ENCODE measurements at regions not wholly inside any gene's neighbourhood (a gene's known extent, or its start where the extent isn't known, plus 50 kb on each side); places are given as distances from the start of the nearest gene placed in this dataset.

DNA sequence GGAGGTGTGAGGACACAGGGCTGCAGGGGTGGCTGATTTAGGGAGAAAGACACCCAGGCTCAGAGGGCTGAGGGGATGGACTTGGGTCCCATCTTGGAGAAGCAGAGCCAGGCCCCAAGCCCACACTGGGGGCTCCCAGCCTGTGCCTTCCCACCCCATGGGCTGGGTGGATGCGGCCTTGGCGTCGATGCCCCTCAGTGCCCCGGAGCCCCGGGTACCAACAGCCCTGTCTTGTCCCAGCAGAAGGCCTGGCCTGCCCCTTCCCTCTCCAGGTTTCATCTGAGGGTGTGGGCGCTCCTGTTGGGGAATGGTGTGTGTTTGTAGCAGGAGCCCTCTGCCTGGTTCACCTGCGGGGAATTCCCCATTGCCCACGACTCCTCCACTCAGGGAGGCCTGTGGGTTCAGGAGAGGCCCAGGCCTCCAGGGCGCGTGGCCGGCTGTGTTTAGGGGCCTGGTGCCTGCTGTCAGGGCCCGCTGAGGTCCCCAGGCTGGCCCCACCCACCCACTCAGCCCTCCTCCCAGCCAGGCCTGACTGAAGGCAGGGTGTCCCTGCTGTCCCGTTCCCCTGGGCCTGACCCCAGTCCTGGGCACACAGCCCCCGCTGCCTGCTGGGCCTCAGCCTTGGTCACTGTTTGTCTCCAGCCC, 51.1 kb upstream of the BEGAIN start:
- DNase-seq (ENCODE audit: low read depth) = no peak

DNA sequence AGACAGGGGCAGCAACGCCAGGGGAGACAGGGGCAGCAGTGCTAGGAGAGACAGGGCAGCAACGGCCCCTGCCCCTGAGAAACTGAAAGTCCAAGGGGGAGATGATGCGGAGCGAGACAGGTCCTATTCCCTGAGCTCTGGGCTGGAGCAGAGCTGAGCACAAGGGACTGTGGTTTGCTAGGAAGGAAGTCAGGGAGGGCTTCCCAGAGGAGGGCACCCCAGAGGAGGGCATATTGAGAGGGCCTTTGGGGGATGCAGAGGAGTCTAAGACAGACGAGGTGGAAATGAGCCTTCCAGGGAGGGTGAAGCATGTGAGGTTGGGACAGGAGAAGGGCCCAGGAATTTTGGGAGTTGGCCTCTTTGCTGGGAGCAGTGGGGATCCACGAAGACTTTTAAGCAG, 52.1 kb upstream of the BEGAIN start:
- DNase-seq (ENCODE audit: low read depth) = no peak

DNA sequence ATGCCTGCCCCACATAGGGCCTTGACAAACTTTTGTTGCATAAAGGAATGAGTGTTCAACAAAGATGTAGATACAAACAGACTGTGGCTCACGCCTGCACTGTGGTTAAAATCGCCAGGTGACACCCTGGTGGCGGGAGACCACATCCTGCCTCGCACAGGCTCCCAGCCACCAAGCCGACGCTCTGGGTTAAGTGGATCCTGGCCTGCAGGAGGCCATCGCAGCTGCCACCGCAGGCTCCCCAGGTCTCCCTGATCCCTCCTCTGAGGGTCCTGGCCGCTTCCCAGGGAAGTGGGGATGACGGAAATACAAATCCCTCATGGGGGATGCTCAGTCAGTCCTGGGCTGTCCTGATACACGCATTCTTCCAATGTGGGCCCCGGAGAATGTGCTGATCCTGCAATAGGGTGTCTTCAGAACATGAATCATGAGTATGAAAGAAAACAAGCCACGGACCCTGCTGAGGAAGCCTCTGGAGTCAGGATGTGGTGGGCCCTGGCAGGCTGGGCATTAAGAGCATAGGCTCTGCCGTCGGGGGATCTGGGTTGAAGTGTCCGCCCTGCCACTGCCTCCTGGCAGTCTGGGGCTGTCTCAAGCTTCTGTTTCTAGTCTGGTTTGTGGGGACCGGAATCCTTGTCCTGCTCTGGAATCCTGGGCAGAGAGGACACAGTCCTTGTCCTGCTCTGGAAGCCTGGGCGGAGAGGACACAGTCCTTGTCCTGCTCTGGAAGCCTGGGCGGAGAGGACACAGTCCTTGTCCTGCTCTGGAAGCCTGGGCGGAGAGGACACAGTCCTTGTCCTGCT, 53.5 kb upstream of the BEGAIN start:
- DNase-seq (ENCODE audit: low read depth) = peak; percentile 58

DNA sequence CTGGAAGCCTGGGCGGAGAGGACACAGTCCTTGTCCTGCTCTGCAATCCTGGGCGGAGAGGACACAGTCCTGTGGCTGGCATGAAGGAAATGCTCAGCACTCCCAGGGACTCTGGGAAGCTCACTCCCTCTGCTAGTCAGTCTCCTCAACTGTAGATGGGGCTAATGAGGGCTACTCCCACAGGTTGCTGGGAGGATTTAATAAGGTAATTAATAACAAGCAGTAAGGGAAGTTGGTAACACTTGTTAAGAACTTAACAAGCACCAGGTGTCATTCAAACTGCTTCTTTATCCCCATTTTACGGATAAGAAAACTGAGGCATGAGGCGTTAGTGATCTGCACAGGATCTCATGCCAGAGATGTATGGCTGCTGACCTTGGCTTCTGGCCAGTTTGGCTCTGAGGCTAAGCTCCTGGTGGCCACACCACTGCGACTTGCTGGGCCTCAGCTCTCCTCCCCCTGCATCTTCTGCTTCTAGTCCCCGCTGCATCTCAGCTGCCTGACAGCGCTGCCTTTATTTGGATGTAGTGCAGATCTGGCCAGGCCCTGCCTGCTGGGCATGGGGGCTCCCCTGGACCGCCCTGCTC, 54.1 kb upstream of the BEGAIN start:
- no peak for DNase-seq (ENCODE audit: low read depth)

DNA sequence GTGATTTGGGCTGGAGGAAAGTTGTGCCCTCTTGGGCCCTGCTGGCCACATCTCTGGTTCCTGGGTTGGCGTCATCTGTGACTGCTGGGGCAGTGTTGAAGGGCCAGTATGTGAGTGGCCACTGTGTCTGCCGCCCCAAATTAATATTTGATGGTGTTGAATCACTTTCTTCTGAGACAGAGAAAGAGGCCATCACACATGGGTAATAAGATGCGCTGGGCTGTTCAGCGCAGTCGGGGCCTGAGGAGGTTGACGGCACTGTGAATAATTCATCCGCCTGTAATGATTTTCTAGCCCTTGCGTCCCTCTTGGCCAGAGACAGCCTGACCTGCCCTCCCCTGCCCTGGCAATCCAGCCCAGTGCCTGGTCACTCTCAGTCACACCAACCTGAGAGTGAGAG, 56.2 kb upstream of the BEGAIN start:
- no peak for DNase-seq (ENCODE audit: low read depth)

DNA sequence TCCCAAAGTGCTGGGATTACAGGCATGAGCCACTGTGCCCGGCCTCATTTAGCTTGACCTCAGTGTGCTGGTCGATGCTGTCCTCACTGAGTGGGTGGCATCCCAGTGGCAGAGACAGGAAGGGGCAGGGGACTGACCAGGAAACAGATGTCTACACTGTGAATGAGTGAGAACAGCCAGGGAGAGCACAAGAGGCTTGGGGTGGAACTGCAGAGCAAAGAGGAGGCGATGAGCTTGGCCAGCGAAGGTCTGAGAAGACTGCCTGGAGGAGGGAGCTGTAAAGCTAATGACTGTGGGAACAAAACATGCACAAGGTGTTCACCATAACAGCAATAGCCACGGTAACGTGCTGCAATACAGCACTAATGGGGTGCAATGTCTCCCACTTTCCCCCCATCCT, 57.2 kb upstream of the BEGAIN start:
- no peak for DNase-seq (ENCODE audit: low read depth)

DNA sequence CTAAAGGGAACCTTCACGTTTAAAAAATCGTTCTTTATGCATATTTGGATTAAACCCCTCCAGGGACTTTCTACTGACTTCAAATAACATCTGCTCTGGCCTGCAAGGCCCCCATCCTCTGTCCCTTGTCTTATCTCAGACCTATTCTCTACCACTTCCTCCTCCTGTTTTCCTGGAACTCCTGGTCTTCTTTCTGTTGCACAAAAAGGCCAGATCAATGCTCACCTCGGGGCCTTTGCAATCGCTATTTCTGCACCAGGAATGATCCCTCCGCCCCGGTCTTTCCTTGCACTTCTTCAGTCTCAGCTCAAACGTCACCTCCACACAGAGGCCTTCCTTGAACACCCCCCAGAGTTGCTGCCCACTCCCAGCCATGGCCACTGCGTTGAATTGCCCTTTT, 57.6 kb upstream of the BEGAIN start:
- DNase-seq (ENCODE audit: low read depth) = no peak

DNA sequence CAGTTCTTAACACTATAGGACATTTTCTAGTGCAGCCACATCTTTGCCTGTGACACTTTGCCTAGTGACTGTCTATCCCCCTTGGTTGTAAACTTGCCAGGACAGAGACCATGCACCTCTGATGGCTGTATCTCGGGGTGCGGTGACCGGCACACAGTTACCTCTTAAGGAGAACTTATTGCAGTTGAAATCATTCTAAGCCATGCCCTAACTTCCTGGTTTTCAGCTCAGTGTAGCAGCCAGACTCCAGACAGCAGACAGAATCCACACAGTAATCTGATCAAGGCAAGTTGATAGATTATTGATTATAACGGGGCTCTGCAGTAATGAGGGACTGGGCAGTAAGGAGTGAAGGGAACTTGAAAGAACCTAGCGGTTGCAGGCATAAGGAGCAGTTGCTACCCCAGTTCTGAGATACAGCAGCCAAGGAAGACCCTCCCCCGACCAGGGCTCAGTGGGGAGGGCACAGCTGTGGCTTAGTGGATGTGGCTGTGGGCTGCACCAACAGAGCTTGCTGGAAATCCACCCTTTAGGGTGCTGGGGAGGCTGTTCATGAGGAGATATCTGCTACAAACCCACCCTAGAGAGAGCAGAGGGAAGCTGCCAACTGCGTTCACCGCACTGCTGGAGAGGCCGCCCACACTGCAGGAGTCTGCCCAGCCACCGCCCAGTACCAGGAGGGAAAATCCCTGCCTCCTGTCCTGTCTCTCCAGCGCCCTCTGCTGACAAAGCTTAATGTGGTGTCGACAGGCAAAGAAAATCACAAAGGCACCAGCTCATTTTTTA, 58.2 kb upstream of the BEGAIN start:
- DNase-seq (ENCODE audit: low read depth) = peak; percentile 49

DNA sequence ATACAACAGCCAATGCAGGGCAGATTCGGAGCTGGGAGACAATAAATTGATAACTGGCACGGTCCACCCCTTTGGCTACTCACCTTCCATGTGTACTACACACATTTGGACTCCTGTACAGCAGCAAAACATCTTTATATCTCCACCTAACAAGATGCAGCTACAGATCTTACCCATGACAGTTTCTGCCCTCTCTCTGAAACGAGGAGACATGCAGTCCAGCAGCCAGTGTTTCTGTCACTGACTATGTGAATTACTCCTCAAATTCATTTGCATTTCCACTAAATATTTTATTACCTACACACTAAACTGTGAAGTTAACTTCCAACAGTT, 58.7 kb upstream of the BEGAIN start:
- DNase-seq (ENCODE audit: low read depth) = no peak

DNA sequence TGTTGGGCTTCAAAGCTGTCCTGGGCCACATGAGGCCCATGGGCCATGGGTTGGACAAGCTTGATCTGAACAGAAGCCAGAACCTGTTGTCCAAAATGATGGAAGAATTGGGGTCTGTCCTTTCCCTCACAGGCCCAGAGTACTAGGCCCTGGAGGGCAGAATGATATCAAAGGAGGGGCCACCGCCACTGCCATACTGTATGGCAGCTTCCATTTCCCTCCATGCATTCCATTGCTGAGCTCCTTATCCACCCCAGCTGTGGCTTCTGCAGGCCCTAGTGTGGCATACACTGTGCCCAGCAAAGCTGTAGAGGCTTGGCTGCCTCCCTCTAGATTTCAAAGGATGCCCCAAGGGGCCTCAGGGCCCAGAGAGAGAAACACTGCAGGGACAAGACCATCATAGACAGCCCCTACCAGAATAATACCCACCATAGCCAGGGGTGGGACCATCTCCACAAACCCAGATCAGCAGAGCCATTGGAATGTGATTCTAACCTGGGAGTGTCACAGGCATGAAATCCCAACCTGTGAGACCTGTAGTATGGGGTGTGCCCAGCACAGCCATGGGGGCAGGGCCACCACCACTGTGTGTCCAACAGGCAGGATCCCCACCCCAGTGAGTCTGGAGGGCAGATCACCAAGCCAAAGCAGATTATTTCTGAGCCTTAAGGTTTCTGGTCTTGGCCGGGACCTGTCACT, 61.4 kb upstream of the BEGAIN start:
- no peak for DNase-seq (ENCODE audit: low read depth)

DNA sequence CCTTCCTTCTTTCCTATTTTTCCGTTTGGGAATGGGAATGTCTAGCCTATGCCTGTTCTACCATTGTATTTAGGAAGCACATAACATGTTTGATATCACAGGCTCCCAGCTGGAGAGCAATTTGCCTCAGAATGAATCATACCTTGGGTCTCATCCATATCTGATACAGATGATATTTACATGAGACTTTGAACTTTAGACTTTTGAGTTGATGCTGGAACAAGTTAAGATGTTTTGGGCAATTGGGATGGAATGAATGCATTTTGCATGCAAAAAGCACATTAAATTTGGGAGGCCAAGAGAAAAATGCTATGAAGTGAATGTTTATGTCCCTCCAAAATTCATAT, 61.9 kb upstream of the BEGAIN start:
- no peak for DNase-seq (ENCODE audit: low read depth)

DNA sequence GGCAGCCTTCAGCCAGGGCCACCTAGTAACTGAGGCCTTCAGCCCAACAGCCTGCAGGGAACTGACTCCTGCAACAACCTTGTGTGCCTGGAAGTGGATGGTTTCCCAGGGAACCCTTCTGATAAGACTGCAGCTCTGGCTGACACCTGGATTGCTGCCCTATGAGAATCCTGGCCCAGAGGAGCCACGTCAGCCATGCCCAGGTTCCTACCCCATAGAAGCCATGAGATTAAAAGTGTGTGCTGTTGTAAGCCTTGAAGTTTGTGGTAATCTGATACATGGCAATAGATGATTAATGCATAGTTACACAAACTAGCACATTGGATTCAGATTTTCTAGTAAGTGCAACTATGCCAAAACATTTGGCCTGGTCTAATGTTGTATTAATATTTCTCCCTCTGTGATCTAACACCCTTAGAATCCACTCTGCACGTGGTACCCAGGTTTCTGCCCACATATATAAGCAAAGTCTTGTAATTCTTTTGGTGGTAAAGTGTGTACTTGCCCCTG, 64.8 kb upstream of the BEGAIN start:
- DNase-seq (ENCODE audit: low read depth) = no peak

DNA sequence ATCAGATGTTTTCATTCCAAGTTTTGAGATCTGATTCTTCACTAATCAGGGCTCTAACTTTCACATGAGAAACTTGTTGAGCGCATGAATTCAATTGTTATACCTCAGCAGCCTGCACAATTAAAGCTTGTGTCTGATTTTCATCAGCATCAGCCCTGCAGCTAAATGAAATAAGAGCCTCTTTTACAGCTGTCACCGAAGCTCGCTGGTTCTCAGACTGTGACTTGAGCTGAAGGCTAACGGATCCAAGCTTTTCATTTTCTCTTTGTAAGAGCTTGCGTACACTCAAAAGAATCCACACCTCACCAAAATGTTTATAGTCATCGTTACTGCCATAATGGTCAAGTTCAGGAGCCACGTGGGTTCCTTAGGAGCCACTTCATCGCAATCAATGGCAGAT, 65.5 kb upstream of the BEGAIN start:
- DNase-seq (ENCODE audit: low read depth) = no peak

DNA sequence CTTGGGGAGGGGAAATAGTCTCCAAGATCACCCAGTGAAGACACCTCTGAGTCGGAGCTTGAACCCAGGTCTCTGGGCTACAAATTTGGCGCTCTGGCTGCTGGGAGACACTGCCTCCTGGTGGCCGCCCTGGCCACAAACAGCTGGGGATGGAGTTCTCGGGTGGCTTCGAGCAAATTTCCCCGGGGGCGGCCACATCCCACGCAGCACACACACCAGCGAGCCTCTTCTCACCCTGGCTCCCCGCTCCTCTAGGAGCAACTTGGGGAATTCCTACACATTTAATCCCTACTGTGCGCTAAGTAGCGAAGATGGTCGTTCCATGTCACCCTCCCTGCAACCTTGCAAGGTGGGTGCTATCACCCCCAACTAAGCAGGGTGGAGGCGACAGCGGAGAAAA, 66.2 kb upstream of the BEGAIN start:
- no peak for DNase-seq (ENCODE audit: low read depth)

DNA sequence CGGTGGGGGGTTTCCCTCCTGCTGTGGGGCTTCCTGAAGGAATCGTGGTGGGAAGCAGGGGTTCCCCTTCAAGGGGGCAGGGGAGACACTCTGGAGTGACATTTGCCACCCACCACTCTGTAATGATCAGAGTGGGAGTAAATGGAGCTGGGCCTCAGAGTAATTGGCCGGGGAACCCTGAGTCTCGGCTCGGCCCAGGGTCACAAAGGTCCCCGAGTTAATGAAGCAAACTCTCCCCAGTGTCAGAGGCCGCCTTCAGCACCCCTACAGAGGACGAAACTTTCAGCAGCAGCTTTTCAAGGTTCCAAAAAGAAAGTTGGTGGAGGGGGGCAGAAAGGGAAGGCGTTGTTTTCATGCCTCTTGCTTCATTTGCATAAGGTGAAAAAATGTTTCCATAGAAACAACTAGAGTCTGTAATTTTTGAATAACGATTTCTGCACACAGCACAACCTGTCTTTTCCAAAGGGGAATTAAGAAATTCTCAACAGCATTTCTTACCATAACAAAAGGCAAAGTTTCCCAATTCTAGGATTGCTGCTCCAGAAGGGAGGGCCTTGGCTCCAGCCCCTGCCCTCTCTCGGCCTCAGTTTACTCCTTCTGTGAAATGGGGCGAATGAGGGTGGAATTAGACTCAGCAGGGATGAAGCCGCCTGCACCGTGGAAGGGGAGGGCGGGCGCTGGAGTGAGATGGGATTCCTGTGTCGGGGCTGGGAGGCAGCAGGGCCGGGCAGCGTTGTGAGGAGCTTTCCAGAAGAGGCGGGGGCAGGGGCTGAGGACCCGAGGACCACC, 67.0 kb upstream of the BEGAIN start:
- no peak for DNase-seq (ENCODE audit: low read depth)

DNA sequence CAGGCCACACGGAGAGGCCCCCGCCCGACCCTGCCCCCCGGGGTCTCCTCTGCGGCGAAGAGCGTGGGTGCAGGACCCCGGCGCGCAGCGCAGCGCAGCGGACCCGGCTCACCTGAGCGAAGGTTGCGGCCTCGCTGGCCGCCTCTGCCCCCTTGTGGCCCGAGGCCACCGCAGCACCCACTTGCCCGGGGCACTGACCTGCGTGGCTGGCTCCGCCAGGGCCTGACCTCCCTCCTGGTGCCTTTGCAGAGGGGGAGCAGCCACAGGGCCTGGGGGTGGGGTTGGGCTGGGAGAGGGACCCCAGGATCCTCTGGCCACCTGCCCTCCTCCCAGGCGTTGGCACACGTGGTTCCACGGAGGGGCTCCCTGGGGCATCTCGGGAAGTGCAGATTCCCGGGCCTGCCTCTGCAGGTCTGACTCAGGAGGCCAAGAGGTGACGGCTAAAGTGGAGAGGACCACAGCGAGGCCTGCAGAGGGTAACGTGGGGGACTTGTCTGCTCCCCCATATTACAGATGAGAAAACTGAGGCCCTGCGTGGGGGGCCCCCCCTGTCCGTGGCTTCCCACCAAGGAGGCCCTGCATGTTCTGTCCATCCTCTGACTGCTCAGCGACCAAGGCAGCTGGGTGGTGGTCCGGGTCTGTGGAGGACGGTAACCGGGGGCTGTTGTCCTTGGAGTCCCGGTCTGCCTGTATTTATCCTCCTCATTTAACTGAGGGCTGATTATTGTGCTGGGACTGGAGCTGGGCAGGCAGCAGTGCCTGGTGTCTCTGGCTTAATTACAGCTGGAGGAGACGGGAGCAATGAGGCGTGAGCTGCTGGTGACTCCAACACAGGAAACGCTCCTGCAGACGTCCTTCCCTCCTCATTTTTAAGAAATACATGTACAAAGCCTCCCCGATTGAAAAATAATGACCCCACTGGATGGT, 67.9 kb upstream of the BEGAIN start:
- no peak for DNase-seq (ENCODE audit: low read depth)

DNA sequence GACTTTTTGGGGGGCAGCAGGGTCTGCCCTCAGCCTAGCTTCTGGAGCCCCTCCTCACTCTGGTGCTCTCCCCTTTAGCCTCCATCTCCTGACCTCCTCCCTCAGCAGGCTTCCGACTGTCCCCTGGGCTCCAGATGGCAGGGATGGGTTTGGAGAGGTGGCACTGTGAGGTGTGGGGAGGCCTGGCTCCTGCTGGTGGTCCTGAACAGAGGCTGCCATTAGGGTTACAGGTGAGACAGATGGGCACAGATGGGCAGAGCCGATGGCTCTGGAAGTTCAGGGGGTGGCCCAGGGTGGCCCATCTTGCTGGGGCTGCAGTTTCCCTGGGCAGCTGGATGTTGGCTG, 68.5 kb upstream of the BEGAIN start:
- DNase-seq (ENCODE audit: low read depth) = no peak

DNA sequence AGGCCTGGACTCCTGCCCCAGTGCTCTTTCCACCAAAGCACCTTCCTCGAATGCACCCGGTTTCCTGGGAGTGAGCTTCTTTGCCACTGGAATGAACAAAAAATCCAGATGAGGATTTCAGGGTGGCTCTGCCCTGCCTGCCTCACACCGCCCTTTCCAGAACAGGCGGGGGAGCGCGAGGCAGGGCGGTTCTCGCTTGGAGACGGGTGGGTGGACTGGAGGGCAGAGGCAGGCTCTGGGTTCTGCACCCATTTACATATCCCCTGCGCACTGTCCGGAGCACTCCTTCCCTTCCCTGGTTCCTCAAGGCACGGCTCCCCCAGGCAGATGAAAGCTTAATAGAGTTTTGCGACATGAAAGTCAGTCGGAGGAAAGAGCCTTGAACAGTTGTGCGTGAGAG, 69.7 kb upstream of the DLK1 start:
- no peak for DNase-seq (ENCODE audit: low read depth)

DNA sequence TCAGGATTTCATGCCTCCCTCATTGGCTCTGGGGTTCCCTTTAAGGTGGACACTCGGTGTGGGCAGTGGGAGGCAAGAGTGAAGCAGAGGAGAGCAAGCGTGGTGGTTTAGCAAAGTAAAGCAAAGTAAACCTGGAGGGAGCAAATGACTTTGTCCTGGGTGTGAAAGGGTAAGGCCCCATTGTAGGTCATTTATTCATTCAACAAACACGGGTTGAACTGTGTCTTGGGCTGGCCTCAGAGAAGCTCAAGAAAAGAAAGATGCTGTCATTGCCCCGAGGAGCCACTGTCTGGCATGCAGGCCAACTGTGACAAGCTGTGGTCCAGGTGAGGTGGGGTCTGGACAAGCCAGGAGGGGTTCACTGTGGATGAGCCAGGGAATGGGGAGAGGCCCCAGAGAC, 68.9 kb upstream of the DLK1 start:
- DNase-seq (ENCODE audit: low read depth) = no peak

DNA sequence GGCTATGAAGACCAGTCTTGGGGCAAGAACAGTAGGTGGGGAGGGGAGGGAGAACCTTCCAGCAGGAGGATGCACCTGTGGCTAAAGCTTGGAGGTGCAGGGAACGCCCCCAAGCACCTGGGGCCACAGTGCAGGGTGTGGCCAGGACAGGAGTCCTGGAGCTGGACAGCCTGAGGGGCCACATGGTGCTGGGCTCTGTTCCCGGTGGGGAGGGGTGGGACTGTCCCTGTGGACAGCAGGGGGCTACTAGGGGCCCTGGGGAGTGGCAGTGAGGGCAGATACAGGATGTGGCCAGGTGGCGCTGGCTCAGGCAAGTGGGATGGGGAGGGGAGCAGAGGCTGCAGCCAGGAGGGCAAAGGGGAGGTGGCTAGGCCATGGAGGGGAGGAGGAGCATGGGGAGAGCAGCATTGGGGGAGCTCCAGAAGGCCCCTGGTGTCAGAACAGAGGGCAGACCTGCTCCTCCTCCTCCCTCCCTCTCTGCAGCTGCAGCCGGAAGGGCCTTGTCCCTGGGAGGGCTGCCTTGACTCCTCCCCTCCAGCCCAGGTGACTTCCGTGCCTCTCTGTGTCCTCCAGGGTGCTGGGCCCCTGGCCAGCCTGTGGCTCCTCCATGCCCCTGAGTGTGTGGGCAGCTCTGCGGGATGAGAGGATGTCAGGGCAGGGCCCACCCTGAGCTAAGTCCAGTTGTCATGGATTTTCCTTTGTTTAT, 68.4 kb upstream of the DLK1 start:
- no peak for DNase-seq (ENCODE audit: low read depth)

Data from stimulated activated CD8-positive, alpha-beta memory T cell treated with anti-CD3 and anti-CD28 coated beads, Interleukin-12 subunit alpha, Interleukin-12 subunit beta, amount 100 ng/mL, for 4 hours (primary cell).